GM21737 (cell line): ENCODE measurements at regions not wholly inside any gene's neighbourhood (a gene's known extent, or its start where the extent isn't known, plus 50 kb on each side); places are given as distances from the start of the nearest gene placed in this dataset.
"Not testable (repeated sequence)": the region's sequence is repeated elsewhere in the genome, so short reads cannot be mapped to it uniquely, and the experiment has no call there.

ENCODE experiments used
- ATAC-seq: cut with Tn5 transposase; IDR thresholded peaks from one replicate; pipeline ENCODE4 v1.9.1; 2021; ENCODE audit warnings: mild to moderate bottlenecking, moderate library complexity; ENCODE audit not compliant: unreplicated experiment

- no peak for ATAC-seq
Measured at GRCh38 chr17:56690441-56691291, 97.2 kb downstream of the NOG start.

- no peak for ATAC-seq
Measured at GRCh38 chr17:56694825-56695224, 101.3 kb downstream of the NOG start.

DNA sequence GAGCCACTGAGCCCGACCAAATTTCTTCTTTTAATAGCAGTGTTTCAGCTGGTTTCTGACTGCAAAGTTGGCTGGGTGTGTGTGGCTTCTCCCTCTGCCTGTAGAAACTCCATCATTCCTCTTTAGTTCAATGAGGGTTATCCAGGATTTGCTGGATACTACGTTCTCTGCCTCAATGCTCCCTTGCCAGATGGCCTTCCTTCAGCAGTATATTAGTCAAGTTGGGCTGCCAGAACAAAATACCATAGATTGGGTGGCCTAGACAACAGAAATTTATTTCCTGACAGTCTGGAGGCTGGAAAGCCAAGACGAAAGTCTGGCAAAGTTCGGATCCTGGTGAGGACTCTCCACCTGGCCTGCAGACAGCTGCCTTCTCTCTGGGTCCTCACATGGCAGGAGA, 103.7 kb downstream of the NOG start:
- no peak for ATAC-seq

DNA sequence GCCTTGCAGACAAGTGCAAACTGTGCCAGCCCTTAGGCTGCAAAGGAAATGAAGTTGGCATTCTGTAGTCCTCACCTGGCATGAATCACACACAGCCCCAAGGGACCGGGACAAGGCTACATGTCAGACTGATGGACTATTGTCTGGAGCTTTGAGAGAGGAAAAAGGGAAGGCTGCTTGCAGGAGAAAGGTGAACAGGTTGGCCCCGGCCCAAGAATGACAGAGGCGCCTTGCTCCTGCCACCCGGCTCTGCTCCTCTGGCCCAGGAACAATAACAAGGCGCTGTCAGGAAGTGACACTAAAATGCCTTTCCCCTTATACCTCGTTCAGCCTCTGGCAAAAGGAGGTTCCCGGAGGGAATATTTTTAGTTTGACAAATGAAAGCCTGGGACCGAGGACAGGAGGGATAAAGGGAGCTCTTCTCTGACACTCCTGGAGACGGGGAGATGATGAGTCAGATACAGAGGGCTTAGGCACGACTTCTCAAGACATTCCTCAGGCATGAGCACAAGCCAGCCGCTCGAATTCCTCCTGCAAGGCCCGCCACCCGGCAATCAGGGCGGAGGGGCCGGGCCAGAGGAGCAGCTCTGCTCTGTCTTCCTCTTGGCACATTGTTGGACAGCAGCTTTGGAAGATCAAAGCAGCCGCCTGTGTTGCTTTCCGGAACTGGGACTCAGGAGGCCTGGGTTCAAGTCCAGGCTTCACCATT, 105.8 kb downstream of the NOG start:
- no peak for ATAC-seq

- ATAC-seq = no peak
Measured at GRCh38 chr17:56700919-56701420, 107.5 kb downstream of the NOG start.

- ATAC-seq = no peak
Measured at GRCh38 chr17:56707312-56708219, 114.1 kb downstream of the NOG start.

DNA sequence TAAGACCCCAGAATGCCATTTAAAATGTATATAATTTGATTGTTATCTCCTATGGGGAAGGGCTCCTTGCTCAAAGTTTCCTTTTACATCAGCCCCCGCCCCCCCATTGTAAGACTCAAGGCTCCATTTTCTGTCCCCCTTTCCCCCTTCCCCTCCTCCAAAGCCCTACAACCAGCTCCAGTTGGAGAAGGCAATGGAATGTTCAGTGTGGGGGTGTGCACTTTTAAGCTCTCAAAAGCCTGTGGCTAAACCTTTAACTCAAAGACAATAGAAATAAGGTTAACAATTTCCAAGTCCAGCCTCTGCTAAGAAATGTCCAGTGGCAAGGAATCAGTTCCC, 114.7 kb downstream of the NOG start:
- no peak for ATAC-seq

GRCh38 chr17:56708670-56709410, 115.3 kb downstream of the NOG start:
- ATAC-seq = no peak

DNA sequence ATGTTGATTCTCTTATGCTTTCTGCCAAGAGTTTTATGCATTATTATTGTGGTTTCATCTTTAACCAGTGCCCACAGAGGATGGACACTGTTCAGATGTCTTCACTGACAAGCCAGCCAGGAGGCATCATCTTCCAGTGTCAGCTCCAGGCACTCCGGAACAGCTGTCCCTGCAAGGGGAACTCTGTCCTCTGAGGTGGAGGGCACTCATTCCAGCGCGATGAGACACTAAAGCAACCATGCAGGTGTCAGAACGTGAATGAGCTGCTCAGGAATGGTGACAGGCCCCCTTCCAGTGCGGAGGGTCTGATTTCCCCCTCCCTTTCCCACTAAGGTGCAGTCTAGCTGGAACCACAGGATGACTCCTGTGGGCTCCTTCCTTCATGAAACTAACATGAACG, 117.5 kb downstream of the NOG start:
- no peak for ATAC-seq

DNA sequence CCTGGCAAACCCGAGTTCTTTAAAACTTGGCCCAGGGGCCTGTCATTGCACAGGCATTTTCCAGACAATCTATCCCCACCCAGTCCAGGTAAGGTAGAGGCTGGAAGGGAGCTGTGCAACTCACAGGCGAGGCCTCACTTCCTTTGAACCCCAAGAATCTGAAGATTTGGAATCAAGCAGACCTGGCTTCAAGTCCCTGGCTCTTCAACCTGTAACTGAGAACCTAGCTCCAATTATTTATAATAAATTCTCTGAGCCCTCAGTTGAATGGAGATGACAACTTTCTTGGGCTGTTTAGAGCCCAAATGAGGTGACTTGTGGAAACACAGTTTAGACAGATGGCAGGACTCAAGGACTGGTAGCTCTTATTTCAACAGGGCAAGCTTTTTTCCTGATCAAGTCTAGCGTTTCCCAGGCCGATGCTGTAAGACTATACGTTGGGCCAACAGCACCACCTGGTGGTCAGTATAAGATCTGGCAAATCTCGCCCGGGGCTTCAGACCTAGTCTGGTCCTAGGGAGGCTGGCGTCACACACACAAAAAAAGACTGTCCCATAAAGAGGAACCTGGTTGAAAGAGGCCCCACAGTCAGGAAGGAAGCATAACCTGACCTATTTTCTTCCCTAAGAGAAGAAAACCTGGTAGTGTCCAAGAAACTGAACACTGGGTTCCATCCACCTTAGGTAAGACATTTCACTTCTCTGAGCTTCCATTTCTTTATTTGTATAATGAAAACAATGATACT, 117.9 kb downstream of the C17orf67 start:
- ATAC-seq = peak; percentile 93

- no peak for ATAC-seq
Measured at GRCh38 chr17:56717471-56717870, 116.2 kb downstream of the C17orf67 start.

- no peak for ATAC-seq
Measured at GRCh38 chr17:56718515-56718914, 115.2 kb downstream of the C17orf67 start.

GRCh38 chr17:56723421-56723820, 110.3 kb downstream of the C17orf67 start:
- no peak for ATAC-seq

GRCh38 chr17:56724664-56725063, 109.1 kb downstream of the C17orf67 start:
- no peak for ATAC-seq

DNA sequence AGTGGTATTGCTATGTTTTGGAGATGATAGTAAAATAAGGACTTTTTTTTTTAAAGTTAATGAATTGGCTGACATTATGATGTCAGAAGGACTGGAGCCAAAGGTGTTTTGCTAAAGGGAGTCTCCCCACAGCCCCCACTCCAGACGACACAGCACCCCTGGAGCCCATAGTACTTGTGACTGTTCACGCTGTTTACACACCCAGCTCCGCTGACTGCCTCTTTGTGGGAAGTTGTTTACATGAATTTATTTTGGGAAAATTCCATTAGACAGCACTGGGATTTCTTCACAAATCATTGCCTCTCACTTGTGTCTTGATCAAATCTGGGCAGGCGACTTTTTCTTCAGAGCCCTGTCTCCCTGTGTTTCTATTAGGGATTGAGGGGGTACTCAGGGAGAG, 108.6 kb downstream of the C17orf67 start:
- no peak for ATAC-seq

DNA sequence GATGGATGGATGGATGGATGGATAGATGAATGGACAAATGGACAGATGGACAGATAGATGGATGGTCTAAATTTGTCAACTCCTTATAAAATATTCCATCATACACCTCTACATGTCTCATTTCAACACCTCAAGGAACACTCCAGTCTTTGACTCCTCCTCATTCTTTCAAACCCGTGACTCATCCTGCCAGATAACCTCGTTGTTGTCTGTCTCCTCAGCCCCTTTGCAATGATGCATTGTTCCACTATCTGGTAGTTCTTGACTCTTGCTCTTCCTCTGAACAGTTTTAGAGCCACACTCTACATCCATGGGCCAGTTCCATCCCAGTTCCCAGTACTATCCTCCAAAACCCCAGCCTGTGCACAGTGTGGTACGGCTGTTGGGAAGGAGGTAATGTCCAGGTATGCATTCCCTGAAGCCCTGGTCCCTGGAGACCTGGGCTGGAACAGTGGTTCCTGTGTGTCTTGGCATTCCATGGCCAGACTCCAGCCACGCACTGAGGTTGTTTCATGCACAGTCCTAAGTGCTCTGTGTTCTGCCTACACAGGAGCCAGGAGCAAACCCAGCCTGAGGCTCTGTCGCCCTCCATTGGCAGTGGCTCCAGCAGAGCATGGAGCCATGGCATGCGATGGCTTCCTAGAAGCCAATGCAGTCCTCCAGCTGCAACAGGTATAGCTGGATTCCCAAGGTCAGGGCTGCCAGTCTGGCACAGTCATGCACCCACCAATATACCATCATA, 105.7 kb downstream of the C17orf67 start:
- no peak for ATAC-seq

DNA sequence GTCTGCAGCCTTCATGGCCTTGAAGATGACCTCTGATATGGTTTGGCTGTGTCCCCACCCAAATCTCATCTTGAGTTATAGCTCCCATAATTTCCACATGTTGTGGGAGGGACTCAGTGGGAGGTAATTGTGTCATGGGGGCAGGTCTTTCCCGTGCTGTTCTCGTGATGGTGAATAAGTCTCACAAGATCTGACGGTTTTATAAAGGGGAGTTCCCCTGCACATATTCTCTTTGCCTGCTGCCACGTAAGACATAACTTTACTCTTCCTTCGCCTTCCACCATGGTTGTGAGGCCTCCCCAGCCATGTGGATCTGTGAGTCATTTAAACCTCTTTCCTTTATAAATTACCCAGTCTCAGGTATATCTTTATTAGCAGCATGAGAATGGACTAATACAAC, 102.6 kb downstream of the C17orf67 start:
- not testable (repeated sequence) for ATAC-seq

DNA sequence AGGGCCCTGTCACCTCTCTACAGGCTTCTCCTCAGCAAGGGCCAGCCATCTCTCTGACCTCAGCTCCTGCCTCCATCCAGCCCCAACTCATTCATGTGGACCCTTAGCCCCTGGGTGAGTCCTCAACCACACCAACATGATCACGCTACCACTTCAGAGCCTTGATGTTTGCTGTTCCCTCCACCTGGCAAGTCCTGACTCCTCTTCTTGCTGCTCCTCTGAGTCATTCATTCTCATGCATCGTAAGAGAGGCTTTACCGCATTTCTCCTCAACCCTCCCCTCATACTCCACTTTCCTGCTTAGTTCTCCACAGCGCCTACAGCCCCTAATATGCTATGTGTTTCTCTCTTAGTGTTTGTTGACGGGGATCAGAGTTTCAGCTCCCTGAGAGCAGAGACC, 99.9 kb downstream of the C17orf67 start:
- ATAC-seq = no peak

- ATAC-seq = no peak
Measured at GRCh38 chr17:56735842-56736241, 97.9 kb downstream of the C17orf67 start.
